HEK293 (cell line): ENCODE measurements at regions not wholly inside any gene's neighbourhood (a gene's known extent, or its start where the extent isn't known, plus 50 kb on each side); places are given as distances from the start of the nearest gene placed in this dataset.

ENCODE experiments used
- BCL11A ChIP-seq: fragments of 450-650 bp; formaldehyde crosslinking; IDR thresholded peaks from 2 replicates; pipeline ENCODE4 v1.5.1; 2016; ENCODE audit warnings: low read depth, missing biosample characterization, missing genetic modification characterization
- SP7 ChIP-seq: fragments of 450-650 bp; formaldehyde crosslinking; IDR thresholded peaks from 2 replicates; pipeline ENCODE4 v1.5.1; 2016; ENCODE audit warnings: missing biosample characterization, missing genetic modification characterization
- YY1 ChIP-seq: fragments of 450-650 bp; formaldehyde crosslinking; IDR thresholded peaks from 2 replicates; pipeline ENCODE4 v1.5.1; 2018; ENCODE audit warnings: missing biosample characterization, missing genetic modification characterization
- ZBTB21 ChIP-seq: fragments of 450-650 bp; formaldehyde crosslinking; IDR thresholded peaks from 2 replicates; pipeline ENCODE4 v1.5.1; 2017; ENCODE audit warnings: missing biosample characterization, missing genetic modification characterization
- ZBTB49 ChIP-seq: fragments of 450-650 bp; formaldehyde crosslinking; IDR thresholded peaks from 2 replicates; pipeline ENCODE4 v1.5.1; 2016; ENCODE audit warnings: missing biosample characterization, missing genetic modification characterization, low read depth
- ZNF239 ChIP-seq: fragments of 450-650 bp; formaldehyde crosslinking; IDR thresholded peaks from 2 replicates; pipeline ENCODE4 v1.5.1; 2016; ENCODE audit warnings: missing biosample characterization, missing genetic modification characterization
- ZNF311 ChIP-seq: fragments of 450-650 bp; formaldehyde crosslinking; IDR thresholded peaks from 2 replicates; pipeline ENCODE4 v1.5.1; 2017; ENCODE audit warnings: missing biosample characterization, missing genetic modification characterization, borderline replicate concordance
- ZNF335 ChIP-seq: fragments of 450-650 bp; formaldehyde crosslinking; conservative IDR thresholded peaks from 2 replicates; pipeline ENCODE4 v1.5.1; 2016; ENCODE audit warnings: missing biosample characterization, missing genetic modification characterization
- ZNF362 ChIP-seq: fragments of 450-650 bp; formaldehyde crosslinking; IDR thresholded peaks from 2 replicates; pipeline ENCODE4 v1.5.1; 2016; ENCODE audit warnings: missing biosample characterization, missing genetic modification characterization
- TF ChIP-seq, protein P1 (sequence below): fragments of 450-650 bp; formaldehyde crosslinking; IDR thresholded peaks from 2 replicates; pipeline ENCODE4 v1.5.1; 2016; ENCODE audit warnings: missing biosample characterization, missing genetic modification characterization
- TF ChIP-seq, protein P2 (sequence below): fragments of 450-650 bp; formaldehyde crosslinking; IDR thresholded peaks from 2 replicates; pipeline ENCODE4 v1.5.1; 2016; ENCODE audit warnings: missing biosample characterization, missing genetic modification characterization

- TF ChIP-seq ZNF362 = no peak
- no peak for TF ChIP-seq ZBTB21 (tag by site-specific recombination)
- no peak for TF ChIP-seq ZNF335 (tag by site-specific recombination)
- TF ChIP-seq, protein P1, sequence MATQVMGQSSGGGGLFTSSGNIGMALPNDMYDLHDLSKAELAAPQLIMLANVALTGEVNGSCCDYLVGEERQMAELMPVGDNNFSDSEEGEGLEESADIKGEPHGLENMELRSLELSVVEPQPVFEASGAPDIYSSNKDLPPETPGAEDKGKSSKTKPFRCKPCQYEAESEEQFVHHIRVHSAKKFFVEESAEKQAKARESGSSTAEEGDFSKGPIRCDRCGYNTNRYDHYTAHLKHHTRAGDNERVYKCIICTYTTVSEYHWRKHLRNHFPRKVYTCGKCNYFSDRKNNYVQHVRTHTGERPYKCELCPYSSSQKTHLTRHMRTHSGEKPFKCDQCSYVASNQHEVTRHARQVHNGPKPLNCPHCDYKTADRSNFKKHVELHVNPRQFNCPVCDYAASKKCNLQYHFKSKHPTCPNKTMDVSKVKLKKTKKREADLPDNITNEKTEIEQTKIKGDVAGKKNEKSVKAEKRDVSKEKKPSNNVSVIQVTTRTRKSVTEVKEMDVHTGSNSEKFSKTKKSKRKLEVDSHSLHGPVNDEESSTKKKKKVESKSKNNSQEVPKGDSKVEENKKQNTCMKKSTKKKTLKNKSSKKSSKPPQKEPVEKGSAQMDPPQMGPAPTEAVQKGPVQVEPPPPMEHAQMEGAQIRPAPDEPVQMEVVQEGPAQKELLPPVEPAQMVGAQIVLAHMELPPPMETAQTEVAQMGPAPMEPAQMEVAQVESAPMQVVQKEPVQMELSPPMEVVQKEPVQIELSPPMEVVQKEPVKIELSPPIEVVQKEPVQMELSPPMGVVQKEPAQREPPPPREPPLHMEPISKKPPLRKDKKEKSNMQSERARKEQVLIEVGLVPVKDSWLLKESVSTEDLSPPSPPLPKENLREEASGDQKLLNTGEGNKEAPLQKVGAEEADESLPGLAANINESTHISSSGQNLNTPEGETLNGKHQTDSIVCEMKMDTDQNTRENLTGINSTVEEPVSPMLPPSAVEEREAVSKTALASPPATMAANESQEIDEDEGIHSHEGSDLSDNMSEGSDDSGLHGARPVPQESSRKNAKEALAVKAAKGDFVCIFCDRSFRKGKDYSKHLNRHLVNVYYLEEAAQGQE (tag by site-specific recombination) = no peak
- TF ChIP-seq ZBTB49 (tag by site-specific recombination) = no peak
- no peak for TF ChIP-seq SP7 (tag by site-specific recombination)
- TF ChIP-seq ZNF311 = no peak
- no peak for TF ChIP-seq YY1 (tag by site-specific recombination)
- no peak for TF ChIP-seq BCL11A (tag by site-specific recombination)
- TF ChIP-seq ZNF239 (tag by site-specific recombination) = no peak
- TF ChIP-seq, protein P2, sequence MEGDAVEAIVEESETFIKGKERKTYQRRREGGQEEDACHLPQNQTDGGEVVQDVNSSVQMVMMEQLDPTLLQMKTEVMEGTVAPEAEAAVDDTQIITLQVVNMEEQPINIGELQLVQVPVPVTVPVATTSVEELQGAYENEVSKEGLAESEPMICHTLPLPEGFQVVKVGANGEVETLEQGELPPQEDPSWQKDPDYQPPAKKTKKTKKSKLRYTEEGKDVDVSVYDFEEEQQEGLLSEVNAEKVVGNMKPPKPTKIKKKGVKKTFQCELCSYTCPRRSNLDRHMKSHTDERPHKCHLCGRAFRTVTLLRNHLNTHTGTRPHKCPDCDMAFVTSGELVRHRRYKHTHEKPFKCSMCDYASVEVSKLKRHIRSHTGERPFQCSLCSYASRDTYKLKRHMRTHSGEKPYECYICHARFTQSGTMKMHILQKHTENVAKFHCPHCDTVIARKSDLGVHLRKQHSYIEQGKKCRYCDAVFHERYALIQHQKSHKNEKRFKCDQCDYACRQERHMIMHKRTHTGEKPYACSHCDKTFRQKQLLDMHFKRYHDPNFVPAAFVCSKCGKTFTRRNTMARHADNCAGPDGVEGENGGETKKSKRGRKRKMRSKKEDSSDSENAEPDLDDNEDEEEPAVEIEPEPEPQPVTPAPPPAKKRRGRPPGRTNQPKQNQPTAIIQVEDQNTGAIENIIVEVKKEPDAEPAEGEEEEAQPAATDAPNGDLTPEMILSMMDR = no peak
These were observed 370.8 kb downstream of the TMEM38B start for GRCh38 chr9:106065136-106065535.
